Large intestine (tissue), 3 donors: ENCODE measurements at regions not wholly inside any gene's neighbourhood (a gene's known extent, or its start where the extent isn't known, plus 50 kb on each side); places are given as distances from the start of the nearest gene placed in this dataset.

Experiments used
- DNase-seq, 2 donors: peaks; one replicate each; pipeline versions ENCODE4 v3.0.0 to v3.0.0-alpha.2; 2013
- H3K27ac ChIP-seq: one replicate; pipeline ENCODE4 v1.5.1; 2013; ENCODE audit warnings: low read length
- H3K27me3 ChIP-seq: 2 replicates; pipeline ENCODE4 v1.6.1; 2013; ENCODE audit warnings: low read length; ENCODE audit not compliant: control insufficient read depth, insufficient read depth
- H3K36me3 ChIP-seq: 2 replicates; pipeline ENCODE4 v1.6.1; 2013; ENCODE audit warnings: low read length; ENCODE audit not compliant: control insufficient read depth, insufficient read depth
- H3K4me1 ChIP-seq: one replicate; pipeline ENCODE4 v1.6.1; 2013; ENCODE audit warnings: low read length; ENCODE audit not compliant: control insufficient read depth, insufficient read depth
- H3K4me3 ChIP-seq: one replicate; pipeline ENCODE4 v1.5.1; 2013; ENCODE audit warnings: low read length
- H3K9me3 ChIP-seq: one replicate; pipeline ENCODE4 v1.6.1; 2013; ENCODE audit warnings: mild to moderate bottlenecking, low read depth, low read length, moderate library complexity; ENCODE audit not compliant: control insufficient read depth
- WGBS: methylation state at CpG from one replicate; pipeline ENCODE4 v1.1.5; 2013; ENCODE audit warnings: low lambda C conversion rate; ENCODE audit not compliant: insufficient coverage; 5-methylcytosine and 5-hydroxymethylcytosine counted together

- 88% methylated on average over 1 of the region's 1 CpG for WGBS
- H3K4me1 ChIP-seq, result no peaks in the 10 kb centered on the region
- no peaks in the 10 kb centered on the region for H3K9me3 ChIP-seq
- no peaks in the 10 kb centered on the region for H3K36me3 ChIP-seq
- H3K27ac ChIP-seq, result no peak overlapping the region
- no peak for DNase-seq
- H3K4me3 ChIP-seq, result no peak overlapping the region
- H3K27me3 ChIP-seq, result no peaks in the 10 kb centered on the region
Observed at GRCh38 chr9:82206946-82207345, 218.4 kb downstream of the SPATA31D1 start.

- H3K36me3 ChIP-seq, result no peaks in the 10 kb centered on the region
- WGBS, result 100% methylated on average over 2 of the region's 2 CpGs
- H3K27me3 ChIP-seq, result no peaks in the 10 kb centered on the region
- DNase-seq, result no peak
- no peaks in the 10 kb centered on the region for H3K4me1 ChIP-seq
- no peaks in the 10 kb centered on the region for H3K9me3 ChIP-seq
- no peak overlapping the region for H3K27ac ChIP-seq
- H3K4me3 ChIP-seq, result no peak overlapping the region
Observed at GRCh38 chr9:82208741-82209450, 220.3 kb downstream of the SPATA31D1 start.

GRCh38 chr9:82209797-82210470 lies 221.4 kb downstream of the SPATA31D1 start:
- Histone ChIP-seq H3K27me3 (no peaks in the 10 kb centered on the region), H3K4me3 (no peak overlapping the region), H3K4me1 (no peaks in the 10 kb centered on the region), H3K27ac (no peak overlapping the region), H3K36me3 (no peaks in the 10 kb centered on the region), H3K9me3 (no peaks in the 10 kb centered on the region)
- WGBS, result no CpG with 5 or more reads among the region's 1 CpG
- DNase-seq, result no peak

GRCh38 chr9:82212885-82213284 lies 224.3 kb downstream of the SPATA31D1 start:
- Histone ChIP-seq H3K4me1 (no peaks in the 10 kb centered on the region), H3K27me3 (no peaks in the 10 kb centered on the region), H3K27ac (no peak overlapping the region), H3K36me3 (no peaks in the 10 kb centered on the region), H3K9me3 (no peaks in the 10 kb centered on the region), H3K4me3 (no peak overlapping the region)
- DNase-seq, result no peak
- no CpG with 5 or more reads among the region's 1 CpG for WGBS

GRCh38 chr9:82216435-82216834 lies 227.9 kb downstream of the SPATA31D1 start:
- Histone ChIP-seq H3K9me3 (no peaks in the 10 kb centered on the region), H3K4me3 (no peak overlapping the region), H3K27me3 (no peaks in the 10 kb centered on the region), H3K27ac (no peak overlapping the region), H3K4me1 (no peaks in the 10 kb centered on the region), H3K36me3 (no peaks in the 10 kb centered on the region)
- WGBS, result no CpG with 5 or more reads among the region's 5 CpGs
- no peak for DNase-seq

GRCh38 chr9:82223442-82223841 lies 234.9 kb downstream of the SPATA31D1 start:
- H3K4me3 ChIP-seq, result no peak overlapping the region
- no peaks in the 10 kb centered on the region for H3K36me3 ChIP-seq
- H3K9me3 ChIP-seq, result no peaks in the 10 kb centered on the region
- no peaks in the 10 kb centered on the region for H3K27me3 ChIP-seq
- DNase-seq, result no peak
- 100% methylated on average over 1 of the region's 3 CpGs for WGBS
- H3K4me1 ChIP-seq, result no peaks in the 10 kb centered on the region
- H3K27ac ChIP-seq, result no peak overlapping the region

- H3K4me3 ChIP-seq, result no peak overlapping the region
- DNase-seq, result no peak
- H3K36me3 ChIP-seq, result no peaks in the 10 kb centered on the region
- 100% methylated on average over 1 of the region's 2 CpGs for WGBS
- no peaks in the 10 kb centered on the region for H3K27me3 ChIP-seq
- H3K27ac ChIP-seq, result no peak overlapping the region
- H3K4me1 ChIP-seq, result no peaks in the 10 kb centered on the region
- peaks cover 13% of the 10 kb centered on the region for H3K9me3 ChIP-seq
Observed at GRCh38 chr9:82231411-82231810, 242.8 kb downstream of the SPATA31D1 start.

GRCh38 chr9:82234160-82234943 lies 245.8 kb downstream of the SPATA31D1 start:
- no peak overlapping the region for H3K27ac ChIP-seq
- peaks cover 13% of the 10 kb centered on the region for H3K9me3 ChIP-seq
- no peak for DNase-seq
- no peaks in the 10 kb centered on the region for H3K36me3 ChIP-seq
- H3K27me3 ChIP-seq, result no peaks in the 10 kb centered on the region
- H3K4me3 ChIP-seq, result no peak overlapping the region
- H3K4me1 ChIP-seq, result no peaks in the 10 kb centered on the region
- 49% methylated on average over 2 of the region's 4 CpGs for WGBS

- Histone ChIP-seq H3K27ac (no peak overlapping the region), H3K27me3 (no peaks in the 10 kb centered on the region), H3K4me3 (no peak overlapping the region), H3K9me3 (no peaks in the 10 kb centered on the region), H3K4me1 (no peaks in the 10 kb centered on the region), H3K36me3 (no peaks in the 10 kb centered on the region)
- DNase-seq, result no peak
- no CpG with 5 or more reads among the region's 5 CpGs for WGBS
Observed at GRCh38 chr9:82242285-82242963, 253.9 kb downstream of the SPATA31D1 start.

GRCh38 chr9:82247318-82247717 lies 258.7 kb downstream of the SPATA31D1 start:
- Histone ChIP-seq H3K4me1 (no peaks in the 10 kb centered on the region), H3K36me3 (no peaks in the 10 kb centered on the region), H3K4me3 (no peak overlapping the region), H3K27ac (no peak overlapping the region), H3K9me3 (no peaks in the 10 kb centered on the region), H3K27me3 (no peaks in the 10 kb centered on the region)
- DNase-seq, result no peak
- no CpG with 5 or more reads among the region's 1 CpG for whole genome bisulfite sequencing
